ENCODE measurements at regions not wholly inside any gene's neighbourhood (a gene's known extent, or its start where the extent isn't known, plus 50 kb on each side); places are given as distances from the start of the nearest gene placed in this dataset.
"Not testable (repeated sequence)": the region's sequence is repeated elsewhere in the genome, so short reads cannot be mapped to it uniquely, and the experiment has no call there.

GRCh38 chr10:33039181-33039580, 81.2 kb upstream of the ITGB1 start:
- in situ Hi-C loops (cut with MboI; ENCODE audit: low sequenced_read_pairs), result no loop called here

GRCh38 chr10:33038672-33039071, 80.6 kb upstream of the ITGB1 start:
- in situ Hi-C loops (cut with MboI; ENCODE audit: low sequenced_read_pairs), result no loop called here

GRCh38 chr10:33037726-33038125, 79.7 kb upstream of the ITGB1 start:
- in situ Hi-C loops (cut with MboI; ENCODE audit: low sequenced_read_pairs), result no loop called here

GRCh38 chr10:33036670-33037069, 78.6 kb upstream of the ITGB1 start:
- in situ Hi-C loops (cut with MboI; ENCODE audit: low sequenced_read_pairs), result no loop called here

- in situ Hi-C loops (cut with MboI; ENCODE audit: low sequenced_read_pairs), result no loop called here
Measured at GRCh38 chr10:33035411-33035810, 77.4 kb upstream of the ITGB1 start.

- in situ Hi-C loops (cut with MboI; ENCODE audit: low sequenced_read_pairs), result no loop called here
Measured at GRCh38 chr10:33034931-33035330, 76.9 kb upstream of the ITGB1 start.

- in situ Hi-C loops (cut with MboI; ENCODE audit: low sequenced_read_pairs), result no loop called here
Measured at GRCh38 chr10:33032654-33033151, 74.7 kb upstream of the ITGB1 start.

- in situ Hi-C loops (cut with MboI; ENCODE audit: low sequenced_read_pairs), result no loop called here
Measured at GRCh38 chr10:33031815-33032653, 74.0 kb upstream of the ITGB1 start.

GRCh38 chr10:33031171-33031570, 73.1 kb upstream of the ITGB1 start:
- in situ Hi-C loops (cut with MboI; ENCODE audit: low sequenced_read_pairs), result no loop called here

GRCh38 chr10:33028515-33028914, 70.5 kb upstream of the ITGB1 start:
- in situ Hi-C loops (cut with MboI; ENCODE audit: low sequenced_read_pairs), result not testable (repeated sequence)

GRCh38 chr10:33027088-33027487, 69.1 kb upstream of the ITGB1 start:
- in situ Hi-C loops (cut with MboI; ENCODE audit: low sequenced_read_pairs), result no loop called here

- in situ Hi-C loops (cut with MboI; ENCODE audit: low sequenced_read_pairs), result no loop called here
Measured at GRCh38 chr10:33026422-33026821, 68.4 kb upstream of the ITGB1 start.

GRCh38 chr10:33025910-33026309, 67.9 kb upstream of the ITGB1 start:
- in situ Hi-C loops (cut with MboI; ENCODE audit: low sequenced_read_pairs), result no loop called here

GRCh38 chr10:33025039-33025438, 67.0 kb upstream of the ITGB1 start:
- in situ Hi-C loops (cut with MboI; ENCODE audit: low sequenced_read_pairs), result no loop called here

GRCh38 chr10:33022691-33023090, 64.7 kb upstream of the ITGB1 start:
- in situ Hi-C loops (cut with MboI; ENCODE audit: low sequenced_read_pairs), result no loop called here

- in situ Hi-C loops (cut with MboI; ENCODE audit: low sequenced_read_pairs), result no loop called here
Measured at GRCh38 chr10:33022090-33022489, 64.1 kb upstream of the ITGB1 start.

GRCh38 chr10:33016988-33017387, 59.0 kb upstream of the ITGB1 start:
- in situ Hi-C loops (cut with MboI; ENCODE audit: low sequenced_read_pairs), result no loop called here

GRCh38 chr10:33015761-33016547, 57.9 kb upstream of the ITGB1 start:
- in situ Hi-C loops (cut with MboI; ENCODE audit: low sequenced_read_pairs), result no loop called here

GRCh38 chr10:33013331-33013730, 55.3 kb upstream of the ITGB1 start:
- in situ Hi-C loops (cut with MboI; ENCODE audit: low sequenced_read_pairs), result not testable (repeated sequence)

GRCh38 chr10:33012306-33012705, 54.3 kb upstream of the ITGB1 start:
- in situ Hi-C loops (cut with MboI; ENCODE audit: low sequenced_read_pairs), result no loop called here

- in situ Hi-C loops (cut with MboI; ENCODE audit: low sequenced_read_pairs), result no loop called here
Measured at GRCh38 chr10:33010132-33011037, 52.4 kb upstream of the ITGB1 start.
